ENCODE measurements at regions not wholly inside any gene's neighbourhood (a gene's known extent, or its start where the extent isn't known, plus 50 kb on each side); places are given as distances from the start of the nearest gene placed in this dataset.

- no peaks in the 10 kb centered on the region for H3K9me2 ChIP-seq (replicated peaks; ENCODE audit: control insufficient read depth, low read length)
- TF ChIP-seq CTCF (IDR thresholded peaks at IDR 0.05; ENCODE audit: low read depth, low read length, poor library complexity, severe bottlenecking) = no peak
- no peak for TF ChIP-seq EZH2phosphoT487 (IDR thresholded peaks at IDR 0.05; ENCODE audit: borderline replicate concordance, low read length)
- H3F3A ChIP-seq (ENCODE audit: control insufficient read depth, insufficient read depth) = no peaks in the 10 kb centered on the region
- H3K4me2 ChIP-seq (ENCODE audit: low read length) = no peak overlapping the region
- no peaks in the 10 kb centered on the region for H4K20me1 ChIP-seq (ENCODE audit: control insufficient read depth, insufficient read depth, low read depth, low read length)
- no peaks in the 10 kb centered on the region for H3K4me1 ChIP-seq (ENCODE audit: control insufficient read depth, low read length)
- no peak overlapping the region for H3K4me3 ChIP-seq (ENCODE audit: low read length)
- H3K9me3 ChIP-seq (ENCODE audit: control insufficient read depth, insufficient read depth, low read length) = no peaks in the 10 kb centered on the region; the same call in 1 of the 2 replicates
- H3K36me3 ChIP-seq (ENCODE audit: control insufficient read depth, low read length) = no peaks in the 10 kb centered on the region
- H3K79me2 ChIP-seq (ENCODE audit: control insufficient read depth, low read length) = no peaks in the 10 kb centered on the region
- H3K27me3 ChIP-seq (ENCODE audit: control insufficient read depth, low read length) = no peaks in the 10 kb centered on the region
- H3K27ac ChIP-seq (ENCODE audit: low read depth, low read length) = no peak overlapping the region
Measured at GRCh38 chr6:167494698-167495435, 170.0 kb downstream of the TTLL2 start.

- Histone ChIP-seq H3K9me2 (replicated peaks; ENCODE audit: control insufficient read depth, low read length) (no peaks in the 10 kb centered on the region), H3K27me3 (ENCODE audit: control insufficient read depth, low read length) (no peaks in the 10 kb centered on the region), H3F3A (ENCODE audit: control insufficient read depth, insufficient read depth) (no peaks in the 10 kb centered on the region), H4K20me1 (ENCODE audit: control insufficient read depth, insufficient read depth, low read depth, low read length) (no peaks in the 10 kb centered on the region), H3K9me3 (ENCODE audit: control insufficient read depth, insufficient read depth, low read length) (no peaks in the 10 kb centered on the region; the same call in 1 of the 2 replicates), H3K79me2 (ENCODE audit: control insufficient read depth, low read length) (no peaks in the 10 kb centered on the region), H3K4me2 (ENCODE audit: low read length) (no peak overlapping the region), H3K4me1 (ENCODE audit: control insufficient read depth, low read length) (no peaks in the 10 kb centered on the region), H3K36me3 (ENCODE audit: control insufficient read depth, low read length) (no peaks in the 10 kb centered on the region), H3K27ac (ENCODE audit: low read depth, low read length) (no peak overlapping the region), H3K4me3 (ENCODE audit: low read length) (no peak overlapping the region)
- TF ChIP-seq EZH2phosphoT487 (IDR thresholded peaks at IDR 0.05; ENCODE audit: borderline replicate concordance, low read length) = no peak
- no peak for TF ChIP-seq CTCF (IDR thresholded peaks at IDR 0.05; ENCODE audit: low read depth, low read length, poor library complexity, severe bottlenecking)
Measured at GRCh38 chr6:167495506-167496401, 170.9 kb downstream of the TTLL2 start.

GRCh38 chr6:167496707-167497106 lies 171.8 kb downstream of the TTLL2 start:
- TF ChIP-seq EZH2phosphoT487 (IDR thresholded peaks at IDR 0.05; ENCODE audit: borderline replicate concordance, low read length) (no peak), CTCF (IDR thresholded peaks at IDR 0.05; ENCODE audit: low read depth, low read length, poor library complexity, severe bottlenecking) (no peak)
- no peaks in the 10 kb centered on the region for H3K9me2 ChIP-seq (replicated peaks; ENCODE audit: control insufficient read depth, low read length)

More at GRCh38 chr6:167496707-167497106, 171.8 kb downstream of the TTLL2 start:
- Histone ChIP-seq H3F3A (ENCODE audit: control insufficient read depth, insufficient read depth) (no peaks in the 10 kb centered on the region), H4K20me1 (ENCODE audit: control insufficient read depth, insufficient read depth, low read depth, low read length) (no peaks in the 10 kb centered on the region), H3K9me3 (ENCODE audit: control insufficient read depth, insufficient read depth, low read length) (no peaks in the 10 kb centered on the region; the same call in 1 of the 2 replicates), H3K4me3 (ENCODE audit: low read length) (no peak overlapping the region), H3K4me2 (ENCODE audit: low read length) (no peak overlapping the region), H3K79me2 (ENCODE audit: control insufficient read depth, low read length) (no peaks in the 10 kb centered on the region), H3K4me1 (ENCODE audit: control insufficient read depth, low read length) (no peaks in the 10 kb centered on the region), H3K27me3 (ENCODE audit: control insufficient read depth, low read length) (no peaks in the 10 kb centered on the region), H3K27ac (ENCODE audit: low read depth, low read length) (no peak overlapping the region), H3K36me3 (ENCODE audit: control insufficient read depth, low read length) (no peaks in the 10 kb centered on the region)

All from DOHH2 (cell line).